GM23248 (cell line): ENCODE measurements at regions not wholly inside any gene's neighbourhood (a gene's known extent, or its start where the extent isn't known, plus 50 kb on each side); places are given as distances from the start of the nearest gene placed in this dataset.

Experiments used
- EZH2 ChIP-seq: fragments of 200-600 bp; sonication (generic); IDR thresholded peaks from 2 replicates; pipeline ENCODE4 v1.6.1; 2018; ENCODE audit warnings: antibody characterized with exemption, mild to moderate bottlenecking; ENCODE audit not compliant: insufficient read depth, poor library complexity, severe bottlenecking
- EZH2phosphoT487 ChIP-seq: fragments of 200-600 bp; sonication (generic); IDR thresholded peaks from 2 replicates; pipeline ENCODE4 v1.6.1; 2018; ENCODE audit warnings: antibody characterized with exemption, moderate library complexity, mild to moderate bottlenecking, low read depth; ENCODE audit not compliant: insufficient read depth

DNA sequence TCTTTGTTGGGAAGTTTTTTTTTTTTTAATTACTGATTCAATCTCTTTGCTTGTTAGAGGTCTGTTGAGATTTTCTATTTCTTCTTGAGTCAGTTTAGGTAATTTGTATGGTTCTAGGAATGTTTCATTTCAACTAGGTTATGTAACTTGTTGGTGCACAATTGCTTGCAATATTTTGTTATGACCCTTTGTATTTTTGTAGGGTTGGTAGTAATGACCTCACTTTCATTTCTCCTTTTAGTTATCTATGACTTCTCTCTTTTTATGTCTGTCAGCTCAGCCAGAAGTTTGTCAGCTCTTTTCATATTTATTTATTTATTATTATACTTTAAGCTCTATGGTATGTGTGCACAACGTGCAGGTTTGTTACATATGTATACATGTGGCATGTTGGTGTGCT lies 51.1 kb upstream of the SLC24A3 start:
- TF ChIP-seq EZH2 (no peak), EZH2phosphoT487 (no peak)
